Fibroblast of mammary gland (primary cell): ENCODE measurements at regions not wholly inside any gene's neighbourhood (a gene's known extent, or its start where the extent isn't known, plus 50 kb on each side); places are given as distances from the start of the nearest gene placed in this dataset.
"Not testable (repeated sequence)": the region's sequence is repeated elsewhere in the genome, so short reads cannot be mapped to it uniquely, and the experiment has no call there.

ENCODE experiments used
- DNase-seq: peaks from one replicate; pipeline ENCODE4 v3.0.0-alpha.2; 2010; ENCODE audit warnings: low read depth
- H3K4me3 ChIP-seq: 2 replicates; pipeline ENCODE4 v1.5.1; 2011; ENCODE audit warnings: low read depth, mild to moderate bottlenecking, low read length, moderate library complexity; ENCODE audit not compliant: control insufficient read depth
- TF ChIP-seq, protein P1 (sequence below): conservative IDR thresholded peaks from 2 replicates; pipeline ENCODE4 v1.5.1; 2011; ENCODE audit warnings: low read depth, low read length, inconsistent platforms; ENCODE audit not compliant: control insufficient read depth, insufficient read depth

DNA sequence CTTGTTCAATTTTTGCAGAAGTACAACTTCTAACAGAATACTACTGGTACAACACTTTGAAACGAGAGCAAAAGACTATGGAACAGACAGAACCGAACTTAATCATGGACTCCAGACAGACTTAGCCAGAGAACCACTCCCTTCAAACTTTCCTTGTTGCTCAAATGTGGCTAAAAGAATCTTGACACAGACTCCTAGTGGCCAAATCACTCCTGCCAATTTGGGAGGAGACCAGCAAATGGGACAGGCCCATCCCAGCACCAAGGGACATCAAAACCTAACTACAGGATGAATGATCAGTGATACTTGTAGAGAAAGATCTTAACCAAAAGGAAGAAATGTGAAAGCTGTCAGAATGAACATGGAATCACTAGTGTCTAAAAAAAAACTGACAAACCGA is 154.0 kb downstream of the MATN1 start:
- no peak for DNase-seq
- H3K4me3 ChIP-seq, result no peak overlapping the region
- TF ChIP-seq, protein P1, sequence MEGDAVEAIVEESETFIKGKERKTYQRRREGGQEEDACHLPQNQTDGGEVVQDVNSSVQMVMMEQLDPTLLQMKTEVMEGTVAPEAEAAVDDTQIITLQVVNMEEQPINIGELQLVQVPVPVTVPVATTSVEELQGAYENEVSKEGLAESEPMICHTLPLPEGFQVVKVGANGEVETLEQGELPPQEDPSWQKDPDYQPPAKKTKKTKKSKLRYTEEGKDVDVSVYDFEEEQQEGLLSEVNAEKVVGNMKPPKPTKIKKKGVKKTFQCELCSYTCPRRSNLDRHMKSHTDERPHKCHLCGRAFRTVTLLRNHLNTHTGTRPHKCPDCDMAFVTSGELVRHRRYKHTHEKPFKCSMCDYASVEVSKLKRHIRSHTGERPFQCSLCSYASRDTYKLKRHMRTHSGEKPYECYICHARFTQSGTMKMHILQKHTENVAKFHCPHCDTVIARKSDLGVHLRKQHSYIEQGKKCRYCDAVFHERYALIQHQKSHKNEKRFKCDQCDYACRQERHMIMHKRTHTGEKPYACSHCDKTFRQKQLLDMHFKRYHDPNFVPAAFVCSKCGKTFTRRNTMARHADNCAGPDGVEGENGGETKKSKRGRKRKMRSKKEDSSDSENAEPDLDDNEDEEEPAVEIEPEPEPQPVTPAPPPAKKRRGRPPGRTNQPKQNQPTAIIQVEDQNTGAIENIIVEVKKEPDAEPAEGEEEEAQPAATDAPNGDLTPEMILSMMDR, result no peak

DNA sequence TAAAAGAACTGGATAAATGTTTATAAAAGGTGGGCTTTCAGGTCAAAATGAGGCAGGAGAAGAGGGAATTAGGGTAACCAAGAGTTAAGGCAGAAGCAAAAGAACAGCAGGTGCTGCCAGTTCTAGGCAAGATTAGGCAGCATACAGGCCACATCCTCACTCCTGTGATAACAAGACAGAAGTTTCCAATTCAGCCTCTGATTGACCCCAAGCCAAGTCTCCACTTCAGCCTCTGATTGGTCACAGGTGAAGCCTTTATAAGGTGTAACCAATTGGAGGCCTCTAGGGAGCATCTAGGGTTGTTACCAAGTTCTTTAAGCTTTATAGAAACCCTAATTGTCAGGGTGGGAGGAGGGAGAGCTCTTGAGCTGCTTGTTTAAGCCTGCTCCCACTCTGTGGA is 160.8 kb downstream of the MATN1 start:
- TF ChIP-seq, protein P1, result no peak
- H3K4me3 ChIP-seq, result no peak overlapping the region
- no peak for DNase-seq

DNA sequence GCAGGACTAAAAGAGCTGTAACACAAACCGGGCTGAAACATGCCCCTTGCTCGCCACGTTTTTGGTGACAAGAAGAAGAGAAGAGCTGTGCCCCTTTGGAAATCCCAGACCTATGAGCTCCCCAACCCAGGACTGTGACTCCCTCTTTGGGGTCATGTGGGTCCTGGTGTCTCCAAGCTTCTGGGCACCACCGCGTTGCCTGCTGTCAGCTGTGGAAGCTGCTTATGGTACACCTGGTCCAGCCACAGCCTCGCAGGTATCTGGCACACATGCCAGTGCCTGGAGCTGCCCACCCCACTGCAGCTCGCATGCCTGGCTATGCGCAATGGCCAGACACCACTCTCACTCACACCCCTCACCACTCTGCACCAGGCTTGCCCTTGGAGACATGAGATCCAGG is 171.8 kb downstream of the MATN1 start:
- TF ChIP-seq, protein P1, result no peak
- H3K4me3 ChIP-seq, result no peak overlapping the region
- DNase-seq, result no peak

DNA sequence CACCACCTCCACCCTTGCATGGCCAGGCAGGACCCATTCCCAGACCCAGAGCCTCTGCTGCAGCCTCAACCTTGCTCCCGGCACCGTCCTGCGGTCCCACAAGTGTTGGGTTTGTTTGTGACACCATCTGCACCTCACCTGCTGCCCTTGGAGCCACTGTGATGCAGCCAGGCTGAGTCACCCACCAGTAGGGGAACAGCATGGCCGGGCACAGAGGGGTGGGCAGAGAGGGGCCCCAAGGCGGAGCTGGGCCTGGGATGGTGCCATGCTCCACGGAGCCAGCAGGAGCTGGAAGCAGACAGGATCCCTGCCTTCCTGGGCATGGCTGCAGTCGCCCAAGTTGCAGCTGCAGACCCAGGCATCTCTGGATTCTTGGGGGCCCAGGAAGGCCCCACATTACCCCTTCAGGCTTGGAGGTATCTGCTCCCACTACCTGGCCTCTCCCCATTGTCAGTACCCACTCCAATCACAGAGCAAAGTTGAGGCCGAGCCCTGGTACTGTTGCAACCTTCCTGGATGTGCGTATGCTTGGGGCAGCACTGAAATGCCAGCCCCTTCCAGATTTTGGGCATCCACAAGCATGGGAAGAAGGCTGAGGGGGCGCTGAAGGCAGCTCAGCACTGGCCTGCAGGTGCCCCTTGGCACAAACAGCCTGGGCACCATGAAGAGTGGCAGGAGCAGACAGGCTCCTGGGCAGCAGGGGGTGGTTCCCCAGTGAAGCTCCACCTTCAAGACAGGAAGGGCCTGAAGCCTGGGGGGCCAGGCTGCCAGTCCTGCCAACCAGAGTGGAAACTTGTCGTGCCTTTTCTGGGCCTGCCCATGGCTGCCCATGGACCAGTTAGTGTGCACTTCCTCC is 172.8 kb downstream of the MATN1 start:
- no peak overlapping the region for H3K4me3 ChIP-seq
- TF ChIP-seq, protein P1, result no peak
- no peak for DNase-seq

DNA sequence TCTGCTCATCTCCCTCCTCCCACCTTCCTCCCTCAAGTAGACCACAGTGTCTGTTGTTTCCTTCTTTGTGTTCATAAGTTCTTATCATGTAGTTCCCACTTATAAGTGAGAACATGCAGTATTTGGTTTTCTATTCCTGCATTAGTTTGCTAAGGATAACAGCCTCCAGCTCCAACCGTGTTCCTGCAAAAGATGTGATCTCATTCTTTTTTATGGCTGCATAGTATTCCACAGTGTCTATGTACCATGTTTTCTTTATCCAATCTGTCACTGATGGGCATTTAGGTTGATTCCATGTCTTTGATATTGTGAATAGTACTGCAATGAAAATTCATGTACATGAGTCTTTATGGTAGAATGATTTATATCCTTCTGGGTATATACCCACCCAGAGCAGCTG is 173.5 kb downstream of the MATN1 start:
- DNase-seq, H3K4me3 ChIP-seq: not testable (repeated sequence)

DNA sequence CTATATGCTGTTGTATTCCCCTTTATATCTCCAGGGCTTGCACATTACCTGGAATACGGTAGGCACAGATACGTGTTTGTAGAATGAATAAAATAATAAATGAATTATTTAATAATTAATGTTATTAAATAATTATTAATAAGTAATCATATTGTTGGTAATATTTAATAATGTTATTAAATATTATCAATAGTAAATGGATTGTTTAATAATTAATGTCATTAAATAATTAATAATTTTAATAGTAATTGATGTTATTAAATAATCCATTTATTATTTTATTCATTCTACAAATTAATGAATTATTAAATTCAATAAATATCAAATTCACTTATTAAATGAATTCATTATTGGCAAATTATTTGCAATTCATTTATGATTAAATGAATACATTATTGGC is 175.1 kb downstream of the MATN1 start:
- H3K4me3 ChIP-seq, result no peak overlapping the region
- DNase-seq, result no peak
- TF ChIP-seq, protein P1, result no peak

DNA sequence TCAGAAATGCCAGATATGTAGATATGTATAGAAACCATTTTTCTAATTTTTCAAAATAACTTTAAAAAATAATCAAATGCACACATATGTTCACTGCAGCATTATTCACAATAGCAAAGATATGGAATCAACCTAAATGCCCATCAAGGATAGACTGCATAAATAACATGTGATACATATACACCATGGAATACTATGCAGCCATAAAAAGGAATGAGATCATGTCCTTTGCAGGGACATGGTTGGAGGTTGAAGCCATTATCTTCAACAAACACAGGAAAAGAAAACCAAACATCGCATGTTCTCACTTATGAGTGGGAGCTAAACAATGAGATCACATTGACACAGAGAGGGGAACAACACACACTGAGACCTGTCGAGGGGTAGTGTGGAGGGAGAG is 176.1 kb downstream of the MATN1 start:
- not testable (repeated sequence) for DNase-seq, H3K4me3 ChIP-seq

DNA sequence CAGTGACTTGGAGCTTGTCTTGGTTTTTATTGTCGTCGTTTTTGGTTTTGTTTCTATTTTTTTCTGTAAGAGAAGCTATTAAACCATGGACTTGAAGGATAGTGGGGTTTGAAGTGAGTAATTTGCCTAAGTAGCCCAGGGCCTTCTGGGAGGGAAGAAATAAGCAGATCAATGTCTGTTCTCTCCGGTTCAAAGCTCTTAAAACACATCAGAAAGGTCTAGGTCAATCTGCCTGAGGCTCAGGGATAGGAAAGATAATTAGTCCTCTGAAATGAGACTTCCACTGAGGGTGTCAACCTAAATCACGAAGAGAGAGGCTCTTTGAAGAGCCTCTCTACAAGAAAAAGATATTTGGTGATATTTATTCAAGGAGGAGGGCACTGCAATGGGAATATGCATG is 178.0 kb downstream of the MATN1 start:
- TF ChIP-seq, protein P1, result no peak
- DNase-seq, result no peak
- no peak overlapping the region for H3K4me3 ChIP-seq
